A549 (cell line): ENCODE measurements at regions not wholly inside any gene's neighbourhood (a gene's known extent, or its start where the extent isn't known, plus 50 kb on each side); places are given as distances from the start of the nearest gene placed in this dataset.

Source experiments
- ATAC-seq, 2 experiments: fragments of 200-7000 bp in 1 of 2; fragments of >200 bp in 1 of 2; cut with Nextera tagmentation in 1 of 2; cut with Tn5 transposase in 1 of 2; 3 replicates each; pipeline versions ENCODE4 v1.8.0 to v1.9.1; 2018 to 2020; ENCODE audit warnings: mild to moderate bottlenecking in 1 of 2, moderate library complexity in 1 of 2
- CTCF ChIA-PET: fragments of 300-600 bp; sonication (Branson Sonifier 250); formaldehyde crosslinking; extraction: SDS; loops from one replicate; lab custom pipeline; 2021; ENCODE audit warnings: antibody characterized with exemption, inconsistent platforms; lab: Yijun Ruan, JAX
- POLR2A ChIA-PET: fragments of 350-600 bp; formaldehyde crosslinking; extraction: SDS; loops from one replicate; lab custom pipeline; 2021; ENCODE audit warnings: antibody characterized with exemption, inconsistent platforms; lab: Yijun Ruan, JAX
- DNase-seq, 2 experiments: peaks; one replicate each; pipeline versions ENCODE4 v3.0.0 to v3.0.0-alpha.2; 2011 to 2016; ENCODE audit warnings: low read depth in 1 of 2, low spot score in 1 of 2
- FAIRE-seq: peaks from 2 replicates; lab custom pipeline; 2011; peaks lifted over from hg19 to GRCh38; lab: Jason Lieb, UNC
- H3K27ac ChIP-seq, 2 experiments: fragments of >200 bp; sonication (Bioruptor Twin); formaldehyde crosslinking; 3 replicates each; pipeline ENCODE4 v1.5.1; 2016 to 2017
- H3K4me1 ChIP-seq: fragments of >200 bp; sonication (Bioruptor Twin); formaldehyde crosslinking; 3 replicates; pipeline ENCODE4 v1.6.1; 2016
- H3K4me2 ChIP-seq: fragments of >200 bp; sonication (Bioruptor Twin); formaldehyde crosslinking; 3 replicates; pipeline ENCODE4 v1.6.1; 2016
- H3K4me3 ChIP-seq: fragments of >200 bp; sonication (Bioruptor Twin); formaldehyde crosslinking; 3 replicates; pipeline ENCODE4 v1.5.1; 2016
- H3K9me3 ChIP-seq: fragments of >200 bp; sonication (Bioruptor Twin); formaldehyde crosslinking; 3 replicates; pipeline ENCODE4 v1.6.1; 2016
- ATOH8 ChIP-seq: fragments of 250-450 bp; sonication (Bioruptor Pico); IDR thresholded peaks from 2 replicates; pipeline ENCODE4 v1.5.0; 2020; ENCODE audit warnings: low read depth, mild to moderate bottlenecking, moderate library complexity
- CBX8 ChIP-seq: fragments of 200-600 bp; sonication (generic); IDR thresholded peaks from 2 replicates; pipeline ENCODE4 v1.6.1; 2016
- CEBPB ChIP-seq, 2 experiments: fragments of >200 bp in 1 of 2; sonication (Bioruptor Twin) in 1 of 2; formaldehyde crosslinking in 1 of 2; IDR thresholded peaks; 2 replicates each; pipeline ENCODE4 v1.6.1; 2012 to 2016
- CHD4 ChIP-seq: fragments of 200-600 bp; sonication (generic); IDR thresholded peaks from 2 replicates; pipeline ENCODE4 v1.6.1; 2016; ENCODE audit warnings: antibody characterized with exemption, mild to moderate bottlenecking, borderline replicate concordance
- E2F6 ChIP-seq: IDR thresholded peaks from 2 replicates; pipeline ENCODE4 v1.6.1; 2012; ENCODE audit warnings: low read depth, borderline replicate concordance
- EHF ChIP-seq: fragments of 250-450 bp; sonication (Bioruptor Pico); IDR thresholded peaks from 2 replicates; pipeline ENCODE4 v1.5.0; 2020; ENCODE audit warnings: mild to moderate bottlenecking
- EHMT2 ChIP-seq: fragments of 200-600 bp; sonication (generic); IDR thresholded peaks from 2 replicates; pipeline ENCODE4 v1.6.1; 2016; ENCODE audit warnings: antibody characterized with exemption, low read depth, mild to moderate bottlenecking, moderate library complexity
- ELK1 ChIP-seq: fragments of 150-350 bp; IDR thresholded peaks from 2 replicates; pipeline ENCODE4 v1.6.1; 2014; ENCODE audit warnings: low read depth, mild to moderate bottlenecking, low read length
- FOXS1 ChIP-seq: fragments of 250-450 bp; sonication (Bioruptor Pico); IDR thresholded peaks from 2 replicates; pipeline ENCODE4 v1.5.0; 2020; ENCODE audit warnings: mild to moderate bottlenecking, moderate library complexity
- HDAC2 ChIP-seq: fragments of 200-600 bp; sonication (generic); IDR thresholded peaks from 2 replicates; pipeline ENCODE4 v1.6.1; 2016
- MAX ChIP-seq: IDR thresholded peaks from 2 replicates; pipeline ENCODE4 v1.6.1; 2012
- NFE2L2 ChIP-seq: fragments of 150-350 bp; conservative IDR thresholded peaks from 2 replicates; pipeline ENCODE4 v1.6.1; 2014; ENCODE audit warnings: low read length
- RAD21 ChIP-seq, 2 experiments: fragments of >200 bp in 1 of 2; sonication (Bioruptor Twin) in 1 of 2; formaldehyde crosslinking in 1 of 2; IDR thresholded peaks in 1 of 2; conservative IDR thresholded peaks in 1 of 2; 2 replicates in 1 of 2; 3 replicates in 1 of 2; pipeline ENCODE4 v1.6.1; 2012 to 2018; ENCODE audit warnings: inconsistent platforms in 1 of 2
- RARB ChIP-seq: fragments of 250-450 bp; sonication (Bioruptor Pico); IDR thresholded peaks from 2 replicates; pipeline ENCODE4 v1.8.0; 2021; ENCODE audit warnings: mild to moderate bottlenecking, moderate library complexity
- RCOR1 ChIP-seq: fragments of 150-350 bp; IDR thresholded peaks from 2 replicates; pipeline ENCODE4 v1.6.1; 2014; ENCODE audit warnings: antibody characterized with exemption, low read length, low read depth
- RFX5 ChIP-seq: fragments of 450-650 bp; IDR thresholded peaks from 2 replicates; pipeline ENCODE4 v1.7.1; 2014; ENCODE audit warnings: antibody characterized with exemption, mild to moderate bottlenecking, moderate library complexity
- SMC3 ChIP-seq: fragments of >200 bp; sonication (Bioruptor Twin); formaldehyde crosslinking; IDR thresholded peaks from 3 replicates; pipeline ENCODE4 v1.6.1; 2018; ENCODE audit warnings: inconsistent platforms
- ZNF302 ChIP-seq: fragments of 250-450 bp; sonication (Bioruptor Pico); IDR thresholded peaks from 2 replicates; pipeline ENCODE4 v1.9.0; 2021; ENCODE audit warnings: inconsistent platforms, mild to moderate bottlenecking, moderate library complexity
- WGBS: methylation state at CpG from one replicate; pipeline ENCODE4 v1.1.6; 2017; ENCODE audit errors: missing lambda C conversion rate; 5-methylcytosine and 5-hydroxymethylcytosine counted together
- TF ChIP-seq, protein P1 (sequence below): fragments of >200 bp; sonication (Bioruptor Twin); formaldehyde crosslinking; IDR thresholded peaks from 3 replicates; pipeline ENCODE4 v1.5.1; 2016

- Histone ChIP-seq H3K4me2 (peak overlapping the region; percentile 95), H3K4me1 (peaks cover 6% of the 10 kb centered on the region; the same call in 1 of the 3 replicates), H3K27ac (peak overlapping the region; percentile 3 to 61; a peak in 4 of 6 replicates), H3K4me3 (peak overlapping the region; percentile 41), H3K9me3 (no peaks in the 10 kb centered on the region)
- ChIA-PET POLR2A (no interaction called here), CTCF (interaction anchor here (0.6 to 2.0 kb wide), 14 partner anchors 8 to 396 kb away, joined by 3 to 14 read pairs (median 4); no protein-coding TSS in a partner anchor)
- FAIRE-seq: no peak
- WGBS: 28% methylated on average over 48 of the region's 54 CpGs
- peak; percentile 76 to 91 for ATAC-seq
- peak; percentile 52 to 71 for DNase-seq
- TF ChIP-seq SMC3 (peak; percentile 44), E2F6 (peak; percentile 57; the same call in 1 of the 2 replicates), MAX (peak; percentile 39; the same call in 1 of the 2 replicates), FOXS1 (CRISPR knock-in tag) (no peak), RAD21 (conservative IDR thresholded peaks at IDR 0.05 in 1 of 2, IDR thresholded peaks at IDR 0.05 in 1 of 2) (peak; percentile 41 to 47; a peak in 4 of 5 replicates), HDAC2 (no peak), CHD4 (no peak)
- TF ChIP-seq, protein P1, sequence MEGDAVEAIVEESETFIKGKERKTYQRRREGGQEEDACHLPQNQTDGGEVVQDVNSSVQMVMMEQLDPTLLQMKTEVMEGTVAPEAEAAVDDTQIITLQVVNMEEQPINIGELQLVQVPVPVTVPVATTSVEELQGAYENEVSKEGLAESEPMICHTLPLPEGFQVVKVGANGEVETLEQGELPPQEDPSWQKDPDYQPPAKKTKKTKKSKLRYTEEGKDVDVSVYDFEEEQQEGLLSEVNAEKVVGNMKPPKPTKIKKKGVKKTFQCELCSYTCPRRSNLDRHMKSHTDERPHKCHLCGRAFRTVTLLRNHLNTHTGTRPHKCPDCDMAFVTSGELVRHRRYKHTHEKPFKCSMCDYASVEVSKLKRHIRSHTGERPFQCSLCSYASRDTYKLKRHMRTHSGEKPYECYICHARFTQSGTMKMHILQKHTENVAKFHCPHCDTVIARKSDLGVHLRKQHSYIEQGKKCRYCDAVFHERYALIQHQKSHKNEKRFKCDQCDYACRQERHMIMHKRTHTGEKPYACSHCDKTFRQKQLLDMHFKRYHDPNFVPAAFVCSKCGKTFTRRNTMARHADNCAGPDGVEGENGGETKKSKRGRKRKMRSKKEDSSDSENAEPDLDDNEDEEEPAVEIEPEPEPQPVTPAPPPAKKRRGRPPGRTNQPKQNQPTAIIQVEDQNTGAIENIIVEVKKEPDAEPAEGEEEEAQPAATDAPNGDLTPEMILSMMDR: peak; percentile 65
These were observed 101.9 kb downstream of the FOXI3 start for GRCh38 chr2:88350331-88351248.

GRCh38 chr2:88345842-88346241 lies 106.7 kb downstream of the FOXI3 start:
- H3K4me3 ChIP-seq: no peak overlapping the region
- FAIRE-seq: no peak
- ChIA-PET CTCF (no interaction called here), POLR2A (no interaction called here)
- no peak overlapping the region for H3K27ac ChIP-seq
- WGBS: 49% methylated on average over 6 of the region's 6 CpGs
- no peaks in the 10 kb centered on the region for H3K9me3 ChIP-seq
- TF ChIP-seq CBX8 (no peak), CEBPB (IDR thresholded peaks at IDR 0.05) (no peak), ATOH8 (CRISPR knock-in tag) (no peak), FOXS1 (CRISPR knock-in tag) (no peak), ZNF302 (no peak), MAX (no peak), EHF (CRISPR knock-in tag) (no peak), NFE2L2 (no peak), ELK1 (no peak), RARB (no peak), RCOR1 (no peak), EHMT2 (no peak), RFX5 (no peak)
- H3K4me2 ChIP-seq: no peak overlapping the region
- ATAC-seq: no peak
- H3K4me1 ChIP-seq: peaks cover 6% of the 10 kb centered on the region; the same call in 1 of the 3 replicates
- no peak for DNase-seq
